OCI-LY1 (cell line): ENCODE measurements at regions not wholly inside any gene's neighbourhood (a gene's known extent, or its start where the extent isn't known, plus 50 kb on each side); places are given as distances from the start of the nearest gene placed in this dataset.

Source experiments
- CTCF ChIP-seq: fragments of 200-600 bp; sonication (generic), shearing (Covaris generic); IDR thresholded peaks from 2 replicates; pipeline ENCODE4 v1.5.1; 2017; ENCODE audit warnings: mild to moderate bottlenecking, antibody characterized with exemption, low read length, moderate library complexity, mixed read lengths
- EZH2 ChIP-seq: fragments of 200-600 bp; sonication (generic), shearing (Covaris generic); IDR thresholded peaks from 2 replicates; pipeline ENCODE4 v1.8.0; 2017; ENCODE audit warnings: borderline replicate concordance, mixed run types, mild to moderate bottlenecking, antibody characterized with exemption, low read length, moderate library complexity, mixed read lengths

DNA sequence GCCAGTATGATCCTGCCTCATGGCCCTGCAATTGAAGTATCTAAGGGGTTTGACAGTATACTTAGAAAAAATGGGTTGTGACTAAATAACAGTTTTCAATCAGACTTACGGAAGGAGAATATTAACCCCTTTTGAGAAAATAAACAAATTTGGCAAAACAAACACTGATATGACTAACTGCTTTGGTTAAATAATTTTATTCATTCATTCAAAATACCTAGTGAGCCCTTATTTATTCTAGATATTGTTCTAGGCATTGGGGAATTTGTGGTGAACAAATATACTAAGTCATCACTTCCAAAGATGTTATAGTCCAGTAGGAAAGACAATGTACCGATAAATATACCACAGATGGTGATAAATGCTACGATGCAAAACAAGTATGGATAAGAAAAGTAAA, 358.7 kb downstream of the TGFB2 start:
- TF ChIP-seq CTCF = no peak
- no peak for TF ChIP-seq EZH2
